Upper lobe of right lung (tissue), 1 donor: ENCODE measurements at regions not wholly inside any gene's neighbourhood (a gene's known extent, or its start where the extent isn't known, plus 50 kb on each side); places are given as distances from the start of the nearest gene placed in this dataset.

ENCODE experiments used
- ATAC-seq: fragments of 200-7000 bp; cut with Tn5 transposase; one replicate; pipeline ENCODE4 v1.9.1; 2020; ENCODE audit warnings: mild to moderate bottlenecking, moderate library complexity
- DNase-seq: peaks from one replicate; pipeline ENCODE4 v3.0.0-alpha.2; 2020
- H3K27ac ChIP-seq: fragments of 200-600 bp; one replicate; pipeline ENCODE4 v1.8.0; 2022
- H3K27me3 ChIP-seq: fragments of 200-600 bp; one replicate; pipeline ENCODE4 v1.8.0; 2022; ENCODE audit warnings: mild to moderate bottlenecking
- H3K36me3 ChIP-seq: fragments of 200-600 bp; one replicate; pipeline ENCODE4 v1.8.0; 2022
- H3K4me1 ChIP-seq: fragments of 200-600 bp; one replicate; pipeline ENCODE4 v1.8.0; 2022
- H3K4me3 ChIP-seq: fragments of 200-600 bp; one replicate; pipeline ENCODE4 v1.8.0; 2022; ENCODE audit warnings: mild to moderate bottlenecking
- H3K9me3 ChIP-seq: fragments of 200-600 bp; one replicate; pipeline ENCODE4 v1.8.0; 2022
- intact Hi-C: fragments of 100-400 bp; cut with DNase I; formaldehyde crosslinking; loops from one replicate; pipeline ENCODE4 v1.11.0; 2022
- TF ChIP-seq, protein P1 (sequence below): fragments of 200-600 bp; IDR thresholded peaks from one replicate; pipeline ENCODE4 v1.8.0; 2022; ENCODE audit warnings: antibody characterized with exemption
- donor health status: DM: no; HTN: yes; CAD: no; lungs with severe emphysema.

DNA sequence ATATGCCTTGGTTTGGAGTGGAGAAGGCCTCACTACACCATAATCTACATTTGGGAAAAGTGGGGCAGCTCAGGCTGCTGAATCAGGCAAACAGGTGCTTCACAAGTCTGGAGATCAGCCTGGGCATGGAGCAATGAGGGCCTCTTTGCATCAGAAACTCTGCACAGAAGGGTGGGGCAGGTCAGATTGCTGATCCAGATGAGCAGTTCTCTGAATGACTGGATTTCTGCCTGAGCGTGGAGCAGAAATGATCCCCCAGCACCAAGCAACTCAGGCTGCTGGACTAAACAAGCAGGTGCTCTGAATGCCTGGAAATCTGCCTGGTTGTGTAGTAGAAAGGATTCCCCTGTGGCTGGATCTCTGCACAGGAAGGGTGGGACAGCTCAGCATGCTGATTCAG is 605.3 kb upstream of the ZNF804A start:
- intact Hi-C loops, result no loop called here
- Histone ChIP-seq H3K4me1 (no peaks in the 10 kb centered on the region), H3K4me3 (no peak overlapping the region), H3K27me3 (no peaks in the 10 kb centered on the region), H3K27ac (no peak overlapping the region), H3K9me3 (no peaks in the 10 kb centered on the region), H3K36me3 (no peaks in the 10 kb centered on the region)
- DNase-seq (no peak), ATAC-seq (no peak)
- TF ChIP-seq, protein P1, sequence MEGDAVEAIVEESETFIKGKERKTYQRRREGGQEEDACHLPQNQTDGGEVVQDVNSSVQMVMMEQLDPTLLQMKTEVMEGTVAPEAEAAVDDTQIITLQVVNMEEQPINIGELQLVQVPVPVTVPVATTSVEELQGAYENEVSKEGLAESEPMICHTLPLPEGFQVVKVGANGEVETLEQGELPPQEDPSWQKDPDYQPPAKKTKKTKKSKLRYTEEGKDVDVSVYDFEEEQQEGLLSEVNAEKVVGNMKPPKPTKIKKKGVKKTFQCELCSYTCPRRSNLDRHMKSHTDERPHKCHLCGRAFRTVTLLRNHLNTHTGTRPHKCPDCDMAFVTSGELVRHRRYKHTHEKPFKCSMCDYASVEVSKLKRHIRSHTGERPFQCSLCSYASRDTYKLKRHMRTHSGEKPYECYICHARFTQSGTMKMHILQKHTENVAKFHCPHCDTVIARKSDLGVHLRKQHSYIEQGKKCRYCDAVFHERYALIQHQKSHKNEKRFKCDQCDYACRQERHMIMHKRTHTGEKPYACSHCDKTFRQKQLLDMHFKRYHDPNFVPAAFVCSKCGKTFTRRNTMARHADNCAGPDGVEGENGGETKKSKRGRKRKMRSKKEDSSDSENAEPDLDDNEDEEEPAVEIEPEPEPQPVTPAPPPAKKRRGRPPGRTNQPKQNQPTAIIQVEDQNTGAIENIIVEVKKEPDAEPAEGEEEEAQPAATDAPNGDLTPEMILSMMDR, result no peak

DNA sequence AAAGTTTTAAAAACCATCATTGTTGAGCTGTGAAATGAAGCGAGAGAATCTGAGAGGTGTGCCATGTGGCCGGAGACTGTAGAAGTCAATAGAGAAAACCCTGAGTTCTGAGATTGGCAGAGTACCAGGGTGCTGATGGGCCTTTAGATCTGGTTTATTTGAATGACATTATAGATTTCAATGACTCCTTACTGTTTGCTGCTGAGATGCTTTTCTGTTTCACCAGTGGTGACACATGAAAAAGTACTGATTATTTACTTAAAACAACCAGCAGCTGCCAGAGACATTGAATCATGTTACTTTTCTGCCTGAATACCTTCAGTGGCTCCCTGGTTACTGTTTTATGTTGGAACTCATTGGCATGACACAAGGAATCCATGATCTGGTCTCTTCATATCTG is 602.7 kb upstream of the ZNF804A start:
- intact Hi-C loops, result no loop called here
- ATAC-seq (no peak), DNase-seq (no peak)
- Histone ChIP-seq H3K27ac (no peak overlapping the region), H3K9me3 (no peaks in the 10 kb centered on the region), H3K27me3 (no peaks in the 10 kb centered on the region), H3K4me3 (no peak overlapping the region), H3K36me3 (no peaks in the 10 kb centered on the region), H3K4me1 (no peaks in the 10 kb centered on the region)
- TF ChIP-seq, protein P1, result no peak

DNA sequence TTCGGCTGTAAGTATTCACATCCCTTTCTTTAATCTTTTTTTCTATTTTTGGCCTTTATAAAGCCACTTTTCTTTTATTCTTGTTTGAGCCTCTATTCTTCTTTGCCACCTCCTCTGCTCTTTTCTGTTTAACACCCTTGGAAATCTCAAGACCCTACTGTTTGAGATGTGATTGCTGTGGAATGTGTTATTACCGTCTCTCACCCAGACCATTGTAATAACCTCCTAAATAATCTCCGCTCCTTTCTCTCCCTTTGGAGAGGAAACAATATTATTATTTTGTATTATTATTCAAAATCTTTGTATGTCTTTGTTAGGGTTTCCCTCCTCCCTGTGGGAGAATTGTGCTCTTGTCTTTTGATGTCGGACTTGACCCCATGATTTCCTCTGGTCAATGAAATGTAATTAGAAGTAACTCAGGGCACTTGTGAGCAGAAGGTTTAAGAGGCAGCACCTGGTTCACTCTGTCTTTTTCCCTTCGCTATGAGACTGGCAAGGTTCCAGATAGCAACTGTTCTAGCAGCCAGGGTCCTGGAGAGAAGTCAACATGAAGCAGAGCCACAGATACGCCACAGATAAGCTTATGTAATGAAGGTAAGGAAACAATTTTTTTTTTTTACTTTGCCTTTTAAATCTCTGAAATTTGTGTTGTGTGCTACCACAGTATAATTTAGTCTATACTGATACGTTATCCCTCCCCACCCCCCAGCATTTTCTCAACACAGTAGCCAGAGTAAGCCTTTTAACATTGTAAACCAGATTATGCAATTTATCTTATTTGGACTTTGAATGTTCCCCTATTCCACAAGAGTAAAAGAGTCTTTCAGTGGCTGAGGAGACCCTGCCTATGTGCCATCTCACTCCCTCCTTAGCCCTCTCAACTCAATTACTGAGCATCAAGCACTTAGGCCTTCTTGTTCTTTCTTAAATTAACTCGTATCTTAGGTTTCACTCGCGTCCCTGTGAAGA is 601.2 kb upstream of the ZNF804A start:
- no peak for DNase-seq
- ATAC-seq, result no peak
- no peak overlapping the region for H3K27ac ChIP-seq
- no peaks in the 10 kb centered on the region for H3K36me3 ChIP-seq
- H3K9me3 ChIP-seq, result no peaks in the 10 kb centered on the region
- H3K4me1 ChIP-seq, result no peaks in the 10 kb centered on the region
- H3K27me3 ChIP-seq, result no peaks in the 10 kb centered on the region
- no peak overlapping the region for H3K4me3 ChIP-seq
- TF ChIP-seq, protein P1, result no peak
- intact Hi-C loops, result no loop called here

DNA sequence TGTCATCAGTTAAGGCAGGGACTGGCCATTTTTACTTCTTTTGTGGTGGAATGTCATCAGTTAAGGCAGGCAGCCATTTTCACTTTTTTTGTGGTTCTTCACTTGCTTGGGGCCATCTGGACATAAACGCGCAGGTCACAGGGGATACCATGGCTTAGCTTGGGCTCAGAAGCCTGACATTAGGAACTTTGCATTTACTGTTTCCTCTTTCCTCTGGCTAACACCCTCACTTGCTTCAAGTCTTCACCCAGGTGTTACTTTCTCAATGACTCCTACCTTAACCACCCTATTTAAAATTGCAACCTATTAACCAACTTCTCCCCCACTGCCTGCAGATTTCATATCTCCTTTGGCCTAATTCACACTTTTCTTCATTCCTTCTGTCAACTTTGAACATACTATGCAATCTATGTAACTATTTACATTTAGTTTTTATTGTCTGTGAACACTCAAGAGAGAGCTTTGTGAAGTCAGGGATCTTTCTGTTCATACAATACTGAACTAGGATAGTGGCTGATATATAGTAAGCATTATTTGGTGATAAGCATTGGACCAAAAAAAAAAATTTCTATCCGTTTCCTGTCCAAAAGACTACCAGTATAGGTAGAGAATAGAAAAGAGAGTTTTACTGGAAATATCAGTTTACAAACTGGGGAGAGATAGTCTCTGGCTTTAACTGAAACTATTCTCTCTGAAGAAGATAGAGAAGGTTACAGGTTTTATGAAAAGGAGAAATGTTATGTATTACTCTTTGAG is 600.1 kb upstream of the ZNF804A start:
- intact Hi-C loops, result no loop called here
- Histone ChIP-seq H3K36me3 (no peaks in the 10 kb centered on the region), H3K27me3 (no peaks in the 10 kb centered on the region), H3K4me1 (no peaks in the 10 kb centered on the region), H3K4me3 (no peak overlapping the region), H3K27ac (no peak overlapping the region), H3K9me3 (no peaks in the 10 kb centered on the region)
- DNase-seq, result no peak
- ATAC-seq, result no peak
- TF ChIP-seq, protein P1, result no peak

DNA sequence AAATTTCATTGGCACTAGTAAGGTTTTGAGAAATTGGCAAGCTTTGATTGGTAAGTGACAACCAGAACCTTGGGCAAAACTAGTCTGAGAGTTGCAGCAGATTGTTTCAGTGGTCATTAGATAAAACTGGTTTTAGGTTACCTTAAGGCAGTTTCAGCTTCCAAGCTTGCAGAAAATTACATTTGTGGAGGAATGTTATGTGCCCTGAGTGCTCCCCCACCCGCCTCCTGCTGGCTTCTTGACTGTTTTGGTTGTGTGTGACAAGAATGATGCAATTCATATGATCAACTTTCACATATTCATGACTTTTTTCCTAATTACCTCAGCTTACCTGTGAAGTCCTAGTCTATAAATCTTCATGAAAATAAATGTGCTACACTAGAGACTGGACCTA is 599.5 kb upstream of the ZNF804A start:
- Histone ChIP-seq H3K27me3 (no peaks in the 10 kb centered on the region), H3K36me3 (no peaks in the 10 kb centered on the region), H3K9me3 (no peaks in the 10 kb centered on the region), H3K4me3 (no peak overlapping the region), H3K4me1 (no peaks in the 10 kb centered on the region), H3K27ac (no peak overlapping the region)
- ATAC-seq (no peak), DNase-seq (no peak)
- intact Hi-C loops, result no loop called here
- TF ChIP-seq, protein P1, result no peak
